Pancreas (tissue), 10 donors: ENCODE measurements at regions not wholly inside any gene's neighbourhood (a gene's known extent, or its start where the extent isn't known, plus 50 kb on each side); places are given as distances from the start of the nearest gene placed in this dataset.

Experiments
- ATAC-seq, 4 donors: fragments of 200-7000 bp; cut with Tn5 transposase; one replicate each; pipeline versions ENCODE4 v1.8.0 to v1.9.1; 2020; ENCODE audit warnings: mild to moderate bottlenecking in 4 of 4, moderate library complexity in 4 of 4
- DNase-seq, 6 donors: peaks; one replicate each; pipeline ENCODE4 v3.0.0-alpha.2; 2020
- FAIRE-seq: peaks from 2 replicates; lab custom pipeline; 2012; peaks lifted over from hg19 to GRCh38; lab: Jason Lieb, UNC
- H3K27ac ChIP-seq, 4 donors: fragments of 200-600 bp; sonication (generic); 1 replicate in 3 of 4; 2 replicates in 1 of 4; pipeline versions ENCODE4 v1.5.0 to v1.8.0; 2020
- H3K27me3 ChIP-seq, 4 donors: fragments of 200-600 bp; one replicate each; pipeline ENCODE4 v1.8.0; 2021
- H3K36me3 ChIP-seq, 3 donors: fragments of 200-600 bp; sonication (generic) in 1 of 3; one replicate each; pipeline versions ENCODE4 v1.5.0 to v1.8.0; 2020 to 2021
- H3K4me1 ChIP-seq, 3 donors: fragments of 200-600 bp; one replicate each; pipeline ENCODE4 v1.8.0; 2021
- H3K4me3 ChIP-seq, 4 donors: fragments of 200-600 bp; sonication (generic) in 2 of 4; one replicate each; pipeline versions ENCODE4 v1.5.0 to v1.8.0; 2020 to 2021
- H3K9me3 ChIP-seq, 4 donors: fragments of 200-600 bp; one replicate each; pipeline ENCODE4 v1.8.0; 2021
- WGBS, 2 donors: extraction: QIAGEN DNeasy Blood & Tissue Kit; methylation state at CpG; one replicate each; pipeline ENCODE4 v1.1.7; 2013; 5-methylcytosine and 5-hydroxymethylcytosine counted together
- intact Hi-C, 3 donors: fragments of 100-400 bp; cut with DNase I; formaldehyde crosslinking; loops; one replicate each; pipeline versions ENCODE4 v1.11.1 to v1.14.2; 2022
- TF ChIP-seq, protein P1 (sequence below), 4 donors: fragments of 200-600 bp; sonication (generic) in 3 of 4; IDR thresholded peaks; one replicate each; pipeline versions ENCODE4 v1.5.0 to v1.8.0; 2021; ENCODE audit warnings: antibody characterized with exemption in 4 of 4
- donor health status: healthy with polysubstance abuse.
- donor health status: DM: no; HTN: no; CAD: no; lungs with moderate emphysema.
- donor health status: DM: no; HTN: no; CAD: no.
- donor health status: control.
- donor health status: control.
- donor health status: Bipolar disorder and iron deficiency.
- donor health status: DM: yes; HTN: yes; CAD: no.
- donor health status: DM: no; HTN: no; CAD: no.
- donor health status: DM: no; HTN: no; CAD: no.
- donor health status: DM: yes; HTN: yes; CAD: no.

DNA sequence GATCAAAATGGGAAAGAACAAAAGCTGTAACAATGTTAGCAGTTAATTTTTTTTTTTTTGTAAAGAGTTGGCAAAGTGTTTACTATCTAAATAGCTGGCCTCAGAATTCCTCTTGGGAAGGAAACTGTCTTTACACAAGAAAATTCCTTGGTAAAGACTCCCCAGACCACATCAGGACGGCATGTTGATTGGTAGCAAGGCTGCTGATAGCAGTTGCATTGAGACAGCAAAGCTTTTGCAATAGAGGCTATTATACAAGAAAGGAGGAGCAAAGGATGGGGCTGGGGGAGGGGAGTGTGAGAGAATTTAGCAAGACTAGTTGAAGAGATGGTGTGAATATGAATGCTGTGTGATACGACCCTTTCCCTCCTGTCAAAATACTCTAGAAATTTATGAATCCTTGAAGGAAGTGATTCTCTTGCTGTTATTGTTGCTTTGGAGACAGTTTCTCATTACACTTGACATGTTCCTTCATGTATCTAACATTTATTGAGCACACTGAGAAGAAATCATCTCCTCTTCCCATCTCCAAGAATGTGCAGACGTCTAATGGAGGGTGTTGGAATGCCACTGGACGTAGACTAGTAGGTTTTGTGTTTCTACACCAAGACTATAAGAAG is 355.6 kb downstream of the SIPA1L2 start:
- peak in 1 of 4 donors; percentile 50 for ATAC-seq
- Histone ChIP-seq H3K27me3 (no peaks in the 10 kb centered on the region), H3K4me1 (no peaks in the 10 kb centered on the region), H3K27ac (no peak overlapping the region), H3K9me3 (no peaks in the 10 kb centered on the region), H3K36me3 (no peaks in the 10 kb centered on the region), H3K4me3 (no peak overlapping the region)
- FAIRE-seq = no peak
- TF ChIP-seq, protein P1, sequence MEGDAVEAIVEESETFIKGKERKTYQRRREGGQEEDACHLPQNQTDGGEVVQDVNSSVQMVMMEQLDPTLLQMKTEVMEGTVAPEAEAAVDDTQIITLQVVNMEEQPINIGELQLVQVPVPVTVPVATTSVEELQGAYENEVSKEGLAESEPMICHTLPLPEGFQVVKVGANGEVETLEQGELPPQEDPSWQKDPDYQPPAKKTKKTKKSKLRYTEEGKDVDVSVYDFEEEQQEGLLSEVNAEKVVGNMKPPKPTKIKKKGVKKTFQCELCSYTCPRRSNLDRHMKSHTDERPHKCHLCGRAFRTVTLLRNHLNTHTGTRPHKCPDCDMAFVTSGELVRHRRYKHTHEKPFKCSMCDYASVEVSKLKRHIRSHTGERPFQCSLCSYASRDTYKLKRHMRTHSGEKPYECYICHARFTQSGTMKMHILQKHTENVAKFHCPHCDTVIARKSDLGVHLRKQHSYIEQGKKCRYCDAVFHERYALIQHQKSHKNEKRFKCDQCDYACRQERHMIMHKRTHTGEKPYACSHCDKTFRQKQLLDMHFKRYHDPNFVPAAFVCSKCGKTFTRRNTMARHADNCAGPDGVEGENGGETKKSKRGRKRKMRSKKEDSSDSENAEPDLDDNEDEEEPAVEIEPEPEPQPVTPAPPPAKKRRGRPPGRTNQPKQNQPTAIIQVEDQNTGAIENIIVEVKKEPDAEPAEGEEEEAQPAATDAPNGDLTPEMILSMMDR (IDR thresholded peaks at IDR 0.05) = no peak
- no peak for DNase-seq
- WGBS, 2 donors = 78 to 85% methylated on average over 4 of the region's 4 CpGs
- intact Hi-C loops = no loop called here

DNA sequence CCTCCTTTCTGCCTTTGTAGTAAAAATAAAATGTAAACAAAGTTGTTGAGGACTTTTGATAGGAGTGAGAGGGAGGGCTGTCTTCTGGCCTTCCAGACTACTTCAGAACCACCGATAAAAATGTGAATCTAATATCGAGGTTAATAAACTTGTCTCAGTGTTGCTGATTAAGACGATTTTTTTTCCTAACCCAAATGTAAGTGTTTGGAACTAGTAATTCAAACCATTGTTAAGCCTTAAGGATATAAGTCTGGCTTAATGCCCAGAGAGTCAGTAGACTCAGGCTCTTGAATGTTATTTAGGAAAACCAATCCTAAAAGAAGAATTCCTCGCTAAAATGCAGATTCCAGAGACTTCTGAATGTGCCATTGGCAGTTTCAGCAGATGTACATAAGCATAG is 356.9 kb downstream of the SIPA1L2 start:
- TF ChIP-seq, protein P1 (IDR thresholded peaks at IDR 0.05) = no peak
- H3K4me1 ChIP-seq = no peaks in the 10 kb centered on the region
- DNase-seq (no peak), ATAC-seq (no peak), FAIRE-seq (no peak)
- no peak overlapping the region for H3K27ac ChIP-seq
- whole genome bisulfite sequencing, 2 donors = 76 to 80% methylated on average over 4 of the region's 4 CpGs
- H3K4me3 ChIP-seq = no peak overlapping the region
- intact Hi-C loops = no loop called here
- no peaks in the 10 kb centered on the region for H3K36me3 ChIP-seq
- no peaks in the 10 kb centered on the region for H3K27me3 ChIP-seq
- H3K9me3 ChIP-seq = no peaks in the 10 kb centered on the region

GRCh38 chr1:232271991-232272589 is 357.8 kb downstream of the SIPA1L2 start:
- no peak overlapping the region for H3K4me3 ChIP-seq
- intact Hi-C loops = no loop called here
- WGBS, 2 donors = 90 to 92% methylated on average over 10 of the region's 10 CpGs
- H3K9me3 ChIP-seq = no peaks in the 10 kb centered on the region
- H3K4me1 ChIP-seq = no peaks in the 10 kb centered on the region
- no peaks in the 10 kb centered on the region for H3K36me3 ChIP-seq
- FAIRE-seq (no peak), DNase-seq (no peak), ATAC-seq (no peak)
- H3K27me3 ChIP-seq = no peaks in the 10 kb centered on the region
- TF ChIP-seq, protein P1 (IDR thresholded peaks at IDR 0.05) = no peak
- no peak overlapping the region for H3K27ac ChIP-seq

DNA sequence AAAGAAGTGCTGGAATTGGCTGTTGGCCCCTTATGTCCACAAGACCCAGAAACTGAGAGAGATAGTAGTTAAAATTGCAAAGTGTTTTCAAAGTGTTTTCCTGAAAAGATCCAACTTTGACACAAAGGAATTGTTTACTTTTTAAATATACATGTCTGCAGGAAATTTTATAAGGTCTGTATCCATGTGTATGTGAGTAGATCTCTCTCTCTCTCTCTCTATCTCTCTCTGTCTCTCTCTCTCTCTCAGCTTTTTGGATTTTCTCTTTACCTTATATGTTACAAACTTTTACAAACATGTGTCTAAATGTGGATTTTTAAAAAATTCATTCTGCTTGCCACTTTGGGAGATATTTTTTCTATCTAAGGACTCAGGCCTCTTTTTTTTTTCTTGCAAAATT is 358.6 kb downstream of the SIPA1L2 start:
- H3K27me3 ChIP-seq = no peaks in the 10 kb centered on the region
- no peaks in the 10 kb centered on the region for H3K36me3 ChIP-seq
- DNase-seq (no peak), ATAC-seq (no peak), FAIRE-seq (no peak)
- intact Hi-C loops = no loop called here
- H3K4me3 ChIP-seq = no peak overlapping the region
- no peak overlapping the region for H3K27ac ChIP-seq
- TF ChIP-seq, protein P1 (IDR thresholded peaks at IDR 0.05) = no peak
- no peaks in the 10 kb centered on the region for H3K9me3 ChIP-seq
- H3K4me1 ChIP-seq = no peaks in the 10 kb centered on the region

DNA sequence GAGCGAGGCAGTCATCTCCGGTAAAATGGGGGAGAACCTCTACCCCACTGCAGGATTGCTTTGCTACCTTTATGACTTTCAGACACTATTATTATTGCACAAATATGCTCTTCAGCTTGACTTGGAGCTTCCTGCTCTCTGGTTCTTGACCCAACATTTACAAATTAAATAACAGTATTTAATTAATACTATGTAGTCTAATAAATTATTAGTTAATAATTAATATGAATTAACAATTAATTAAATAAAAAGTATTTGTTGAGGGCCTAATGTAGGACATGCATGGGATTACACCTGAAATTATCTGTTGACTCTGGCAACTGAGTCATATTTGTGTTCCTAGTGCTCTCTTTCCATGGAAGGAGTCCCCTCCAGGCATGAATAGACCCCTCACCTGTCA is 359.9 kb downstream of the SIPA1L2 start:
- intact Hi-C loops = no loop called here
- Histone ChIP-seq H3K36me3 (no peaks in the 10 kb centered on the region), H3K27ac (no peak overlapping the region), H3K9me3 (no peaks in the 10 kb centered on the region), H3K27me3 (no peaks in the 10 kb centered on the region), H3K4me3 (no peak overlapping the region), H3K4me1 (no peaks in the 10 kb centered on the region)
- FAIRE-seq (no peak), DNase-seq (no peak), ATAC-seq (no peak)
- TF ChIP-seq, protein P1 (IDR thresholded peaks at IDR 0.05) = no peak
- WGBS, 2 donors = 74 to 85% methylated on average over 2 of the region's 2 CpGs
